H9 (cell line): ENCODE measurements at regions not wholly inside any gene's neighbourhood (a gene's known extent, or its start where the extent isn't known, plus 50 kb on each side); places are given as distances from the start of the nearest gene placed in this dataset.

Experiments used
- DNase-seq: peaks from one replicate; pipeline ENCODE4 v3.0.0-alpha.2; 2017
- H2AFZ ChIP-seq: one replicate; pipeline ENCODE4 v1.6.1; 2013; ENCODE audit warnings: mild to moderate bottlenecking, low read length, control low read depth, moderate library complexity
- H2AK5ac ChIP-seq: 2 replicates; pipeline ENCODE4 v1.6.1; 2013; ENCODE audit warnings: low read length, control low read depth, mixed read lengths; ENCODE audit not compliant: insufficient read length
- H2BK120ac ChIP-seq: one replicate; pipeline ENCODE4 v1.6.1; 2013; ENCODE audit warnings: low read depth, mild to moderate bottlenecking, low read length, control low read depth, inconsistent platforms; ENCODE audit not compliant: poor library complexity, severe bottlenecking
- H2BK12ac ChIP-seq: 2 replicates; pipeline ENCODE4 v1.6.1; 2013; ENCODE audit warnings: low read length, control low read depth, mixed read lengths, low read depth; ENCODE audit not compliant: insufficient read length
- H2BK15ac ChIP-seq: 2 replicates; pipeline ENCODE4 v1.6.1; 2013; ENCODE audit warnings: low read depth, low read length, control low read depth
- H2BK20ac ChIP-seq: one replicate; pipeline ENCODE4 v1.6.1; 2013; ENCODE audit warnings: low read depth, mild to moderate bottlenecking, low read length, control low read depth, inconsistent platforms; ENCODE audit not compliant: poor library complexity, severe bottlenecking
- H2BK5ac ChIP-seq: 2 replicates; pipeline ENCODE4 v1.6.1; 2013; ENCODE audit warnings: low read length, control low read depth, mixed read lengths; ENCODE audit not compliant: insufficient read length
- H3K14ac ChIP-seq: 2 replicates; pipeline ENCODE4 v1.6.1; 2013; ENCODE audit warnings: low read length, control low read depth; ENCODE audit not compliant: insufficient read depth
- H3K18ac ChIP-seq: 2 replicates; pipeline ENCODE4 v1.6.1; 2013; ENCODE audit warnings: low read depth, mild to moderate bottlenecking, mixed read lengths, low read length, control low read depth; ENCODE audit not compliant: insufficient read length
- H3K23ac ChIP-seq: 2 replicates; pipeline ENCODE4 v1.6.1; 2013; ENCODE audit warnings: low read length, control low read depth, mixed read lengths, low read depth; ENCODE audit not compliant: insufficient read length
- H3K23me2 ChIP-seq: 2 replicates; pipeline ENCODE4 v1.6.1; 2013; ENCODE audit warnings: low read depth, mild to moderate bottlenecking, mixed read lengths, low read length, control low read depth; ENCODE audit not compliant: insufficient read length, poor library complexity, severe bottlenecking
- H3K27ac ChIP-seq: 2 replicates; pipeline ENCODE4 v1.5.1; 2013; ENCODE audit warnings: low read length, control low read depth, mixed read lengths, low read depth; ENCODE audit not compliant: insufficient read length
- H3K27me3 ChIP-seq: 2 replicates; pipeline ENCODE4 v1.6.1; 2013; ENCODE audit warnings: low read length, control low read depth, inconsistent platforms; ENCODE audit not compliant: insufficient read depth
- H3K4ac ChIP-seq: 2 replicates; pipeline ENCODE4 v1.6.1; 2013; ENCODE audit warnings: low read depth, mild to moderate bottlenecking, control low read depth, inconsistent platforms, low read length, moderate library complexity
- H3K4me1 ChIP-seq: 2 replicates; pipeline ENCODE4 v1.6.1; 2013; ENCODE audit warnings: low read length, control low read depth, inconsistent platforms; ENCODE audit not compliant: insufficient read depth
- H3K4me2 ChIP-seq: 2 replicates; pipeline ENCODE4 v1.6.1; 2013; ENCODE audit warnings: low read length, control low read depth, mixed read lengths; ENCODE audit not compliant: insufficient read length, insufficient read depth
- H3K56ac ChIP-seq: 2 replicates; pipeline ENCODE4 v1.6.1; 2013; ENCODE audit warnings: low read depth, mild to moderate bottlenecking, mixed read lengths, low read length, control low read depth; ENCODE audit not compliant: insufficient read length
- H3K79me1 ChIP-seq: 2 replicates; pipeline ENCODE4 v1.6.1; 2013; ENCODE audit warnings: low read depth, mild to moderate bottlenecking, moderate library complexity, low read length, control low read depth, inconsistent platforms; ENCODE audit not compliant: insufficient read depth, poor library complexity, severe bottlenecking
- H3K79me2 ChIP-seq: 2 replicates; pipeline ENCODE4 v1.6.1; 2013; ENCODE audit warnings: low read length, control low read depth, inconsistent platforms; ENCODE audit not compliant: insufficient read depth
- H3K9ac ChIP-seq: 2 replicates; pipeline ENCODE4 v1.6.1; 2013; ENCODE audit warnings: low read length, control low read depth, mixed read lengths; ENCODE audit not compliant: insufficient read length; ENCODE audit errors: extremely low read depth
- H3K9me3 ChIP-seq: one replicate; pipeline ENCODE4 v1.6.1; 2013; ENCODE audit warnings: low read depth, low read length, inconsistent platforms; ENCODE audit not compliant: control insufficient read depth
- H3T11ph ChIP-seq: one replicate; pipeline ENCODE4 v1.6.1; 2013; ENCODE audit warnings: mild to moderate bottlenecking, low read length, control low read depth, inconsistent platforms
- H4K20me1 ChIP-seq: one replicate; pipeline ENCODE4 v1.6.1; 2013; ENCODE audit not compliant: control insufficient read depth, insufficient read length, insufficient read depth
- H4K5ac ChIP-seq: 2 replicates; pipeline ENCODE4 v1.6.1; 2013; ENCODE audit warnings: low read depth, mild to moderate bottlenecking, mixed read lengths, low read length, control low read depth; ENCODE audit not compliant: insufficient read length
- H4K8ac ChIP-seq: replicated peaks from 2 replicates; pipeline ENCODE4 v1.6.1; 2013; ENCODE audit warnings: low read length, control low read depth, mixed read lengths, low read depth; ENCODE audit not compliant: insufficient read length
- H4K91ac ChIP-seq: 2 replicates; pipeline ENCODE4 v1.6.1; 2013; ENCODE audit warnings: low read depth, mild to moderate bottlenecking, moderate library complexity, mixed read lengths, low read length, control low read depth; ENCODE audit not compliant: insufficient read length
- H3K27ac Mint-ChIP-seq, 3 experiments: 2 replicates in 2 of 3; 3 replicates in 1 of 3; pipeline ENCODE4 v1.8.0; 2020 to 2021; ENCODE audit warnings: mixed read lengths in 3 of 3, mild to moderate bottlenecking in 1 of 3, moderate library complexity in 1 of 3
- H3K27me3 Mint-ChIP-seq: 2 replicates; pipeline ENCODE4 v1.8.0; 2021; ENCODE audit warnings: low read depth, mild to moderate bottlenecking, moderate library complexity, mixed read lengths
- H3K36me3 Mint-ChIP-seq, 3 experiments: 2 replicates in 2 of 3; 3 replicates in 1 of 3; pipeline ENCODE4 v1.8.0; 2020 to 2021; ENCODE audit warnings: low read depth in 3 of 3, mixed read lengths in 3 of 3; ENCODE audit not compliant: insufficient read depth in 1 of 3
- H3K4me1 Mint-ChIP-seq, 2 experiments: 2 replicates each; pipeline ENCODE4 v1.8.0; 2020; ENCODE audit warnings: mixed read lengths in 2 of 2
- H3K4me3 Mint-ChIP-seq, 2 experiments: 2 replicates in 1 of 2; 3 replicates in 1 of 2; pipeline ENCODE4 v1.8.0; 2020 to 2021; ENCODE audit warnings: mild to moderate bottlenecking in 2 of 2, mixed read lengths in 2 of 2, moderate library complexity in 1 of 2
- H3K9me3 Mint-ChIP-seq, 2 experiments: 2 replicates in 1 of 2; 3 replicates in 1 of 2; pipeline ENCODE4 v1.8.0; 2020; ENCODE audit warnings: mild to moderate bottlenecking in 2 of 2, mixed read lengths in 2 of 2, moderate library complexity in 1 of 2
- WGBS: extraction: QIAGEN DNeasy Blood & Tissue Kit; methylation state at CpG from one replicate; pipeline ENCODE4 v1.1.7; 2013; ENCODE audit warnings: missing lambda C conversion rate, low lambda C conversion rate, mixed read lengths; ENCODE audit not compliant: insufficient read length; ENCODE audit errors: extremely low coverage; 5-methylcytosine and 5-hydroxymethylcytosine counted together
- TF ChIP-seq, protein P1 (sequence below): fragments of 200-600 bp; sonication (generic); conservative IDR thresholded peaks from 3 replicates; pipeline ENCODE4 v1.8.0; 2021; ENCODE audit warnings: antibody characterized with exemption, mild to moderate bottlenecking

DNA sequence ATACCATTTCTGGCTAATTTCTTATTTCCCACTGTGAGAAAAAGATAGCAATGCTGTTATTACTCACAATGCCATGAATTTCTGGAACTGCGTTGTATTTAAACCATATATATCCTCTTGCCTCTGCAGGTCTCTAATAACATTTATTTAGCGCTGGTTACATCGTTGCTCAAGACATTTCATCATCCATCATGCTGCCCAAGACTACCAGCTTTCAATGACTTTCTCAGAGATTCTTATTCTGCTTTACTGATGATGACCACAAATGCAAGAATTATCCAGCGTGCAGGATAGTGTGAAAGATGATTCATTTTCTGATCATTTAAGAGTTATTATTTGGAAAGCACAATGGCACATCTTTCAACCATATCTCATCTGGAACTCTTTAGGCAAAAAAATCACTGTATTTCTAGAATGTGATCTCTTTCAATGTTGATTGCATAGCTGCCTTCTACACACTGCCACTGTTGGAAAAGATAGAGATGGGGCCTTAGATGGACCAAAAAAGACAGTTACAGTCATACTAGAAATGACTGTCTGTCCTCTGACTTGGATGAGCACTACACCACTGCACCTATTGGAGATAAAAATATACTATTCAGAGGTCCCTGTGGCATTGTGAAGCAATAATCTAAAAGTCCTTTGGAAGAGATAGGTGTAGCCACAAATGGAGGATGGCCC, 716.1 kb downstream of the NSUN3 start:
- no peak overlapping the region for H2BK5ac ChIP-seq
- no peaks in the 10 kb centered on the region for H3K4me1 Mint-ChIP-seq
- no peak overlapping the region for H4K5ac ChIP-seq
- no peak overlapping the region for H2BK120ac ChIP-seq
- no peaks in the 10 kb centered on the region for H3K79me2 ChIP-seq
- no peaks in the 10 kb centered on the region for H3K23me2 ChIP-seq
- no peak overlapping the region for H2AK5ac ChIP-seq
- H3K9me3 Mint-ChIP-seq = no peaks in the 10 kb centered on the region
- no peaks in the 10 kb centered on the region for H4K20me1 ChIP-seq
- no peak overlapping the region for H3K27ac ChIP-seq
- H2AFZ ChIP-seq = no peak overlapping the region
- no peak overlapping the region for H2BK15ac ChIP-seq
- H3T11ph ChIP-seq = no peak overlapping the region
- no peak overlapping the region for H3K4ac ChIP-seq
- no peaks in the 10 kb centered on the region for H3K27me3 ChIP-seq
- H3K9ac ChIP-seq = no peak overlapping the region
- H2BK20ac ChIP-seq = no peak overlapping the region
- no peak overlapping the region for H3K4me2 ChIP-seq
- no peak overlapping the region for H3K14ac ChIP-seq
- no peak overlapping the region for H4K91ac ChIP-seq
- H3K9me3 ChIP-seq = no peaks in the 10 kb centered on the region
- no peaks in the 10 kb centered on the region for H3K79me1 ChIP-seq
- no peak overlapping the region for H3K4me3 Mint-ChIP-seq
- WGBS = no CpG with 5 or more reads among the region's 4 CpGs
- no peaks in the 10 kb centered on the region for H3K36me3 Mint-ChIP-seq
- no peaks in the 10 kb centered on the region for H3K4me1 ChIP-seq
- TF ChIP-seq, protein P1, sequence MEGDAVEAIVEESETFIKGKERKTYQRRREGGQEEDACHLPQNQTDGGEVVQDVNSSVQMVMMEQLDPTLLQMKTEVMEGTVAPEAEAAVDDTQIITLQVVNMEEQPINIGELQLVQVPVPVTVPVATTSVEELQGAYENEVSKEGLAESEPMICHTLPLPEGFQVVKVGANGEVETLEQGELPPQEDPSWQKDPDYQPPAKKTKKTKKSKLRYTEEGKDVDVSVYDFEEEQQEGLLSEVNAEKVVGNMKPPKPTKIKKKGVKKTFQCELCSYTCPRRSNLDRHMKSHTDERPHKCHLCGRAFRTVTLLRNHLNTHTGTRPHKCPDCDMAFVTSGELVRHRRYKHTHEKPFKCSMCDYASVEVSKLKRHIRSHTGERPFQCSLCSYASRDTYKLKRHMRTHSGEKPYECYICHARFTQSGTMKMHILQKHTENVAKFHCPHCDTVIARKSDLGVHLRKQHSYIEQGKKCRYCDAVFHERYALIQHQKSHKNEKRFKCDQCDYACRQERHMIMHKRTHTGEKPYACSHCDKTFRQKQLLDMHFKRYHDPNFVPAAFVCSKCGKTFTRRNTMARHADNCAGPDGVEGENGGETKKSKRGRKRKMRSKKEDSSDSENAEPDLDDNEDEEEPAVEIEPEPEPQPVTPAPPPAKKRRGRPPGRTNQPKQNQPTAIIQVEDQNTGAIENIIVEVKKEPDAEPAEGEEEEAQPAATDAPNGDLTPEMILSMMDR = no peak
- no peak overlapping the region for H3K56ac ChIP-seq
- H2BK12ac ChIP-seq = no peak overlapping the region
- H3K18ac ChIP-seq = no peak overlapping the region
- DNase-seq = no peak
- H3K27me3 Mint-ChIP-seq = no peaks in the 10 kb centered on the region; the same call in 1 of the 2 replicates
- no peak overlapping the region for H3K23ac ChIP-seq
- H4K8ac ChIP-seq = no peak overlapping the region
- no peak overlapping the region for H3K27ac Mint-ChIP-seq
